Activated naive CD8-positive, alpha-beta T cell treated with anti-CD3 and anti-CD28 coated beads, Interleukin-2, amount 50 U/mL, for 24 hours (primary cell): ENCODE measurements at regions not wholly inside any gene's neighbourhood (a gene's known extent, or its start where the extent isn't known, plus 50 kb on each side); places are given as distances from the start of the nearest gene placed in this dataset.

Experiments used
- ATAC-seq: fragments of 150-1000 bp; cut with Tn5 transposase; one replicate; pipeline ENCODE4 v1.10.0; 2021
- DNase-seq: peaks from one replicate; pipeline ENCODE4 v3.0.0; 2021
- H3K27ac Mint-ChIP-seq: one replicate; pipeline ENCODE4 v1.8.0; 2021; ENCODE audit warnings: mild to moderate bottlenecking, mixed read lengths
- H3K27me3 Mint-ChIP-seq: one replicate; pipeline ENCODE4 v1.8.0; 2021; ENCODE audit warnings: mixed read lengths
- H3K36me3 Mint-ChIP-seq: one replicate; pipeline ENCODE4 v1.8.0; 2021; ENCODE audit warnings: low read depth, mixed read lengths
- H3K4me1 Mint-ChIP-seq: one replicate; pipeline ENCODE4 v1.8.0; 2021; ENCODE audit warnings: mixed read lengths
- H3K4me3 Mint-ChIP-seq: one replicate; pipeline ENCODE4 v1.8.0; 2021; ENCODE audit warnings: mild to moderate bottlenecking, moderate library complexity, mixed read lengths
- H3K9me3 Mint-ChIP-seq: one replicate; pipeline ENCODE4 v1.8.0; 2021; ENCODE audit warnings: mixed read lengths

DNA sequence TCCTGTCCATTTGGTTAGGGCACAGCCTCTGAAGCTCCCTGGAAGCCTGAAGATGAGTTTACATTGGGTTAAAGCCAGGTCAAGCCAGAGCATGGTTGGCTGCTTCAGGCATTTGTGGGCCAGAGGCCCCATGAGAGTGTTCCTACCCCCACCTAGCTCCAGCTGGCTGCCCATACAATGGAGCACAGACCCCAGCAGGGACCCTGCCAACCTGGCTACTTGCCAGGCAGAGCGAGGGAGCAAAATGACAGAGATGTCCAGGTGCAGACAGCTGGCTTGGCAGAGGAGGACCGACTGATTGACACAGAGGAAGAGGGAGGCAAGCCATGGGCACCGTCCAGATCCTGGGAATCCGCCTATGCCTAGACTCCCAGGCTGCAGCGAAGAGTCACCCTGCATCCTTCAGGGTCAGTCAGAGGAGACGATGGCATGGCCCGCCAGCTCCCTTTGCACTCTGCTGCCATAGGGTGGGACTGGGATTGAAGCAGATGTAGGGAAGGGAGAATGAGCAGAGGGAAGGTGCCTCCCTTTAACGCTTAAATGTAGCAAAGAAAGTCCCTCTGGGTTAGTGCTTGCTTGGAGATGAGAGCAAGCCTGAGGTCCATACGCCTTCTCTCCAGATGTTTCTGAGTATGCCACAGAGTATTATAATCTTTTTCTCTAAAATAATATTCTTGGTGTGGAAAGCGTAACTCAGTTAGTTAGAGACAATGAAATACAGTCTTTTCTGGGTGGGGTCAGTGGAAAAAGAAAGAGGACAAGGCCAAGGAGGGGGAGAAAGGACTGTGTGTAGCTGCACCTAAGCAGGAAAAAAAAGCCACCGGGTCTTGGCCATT lies 77.6 kb upstream of the FYN start:
- DNase-seq (no peak), ATAC-seq (no peak)
- Mint-ChIP-seq H3K4me3 (no peak overlapping the region), H3K4me1 (peaks cover 4% of the 10 kb centered on the region), H3K27me3 (no peaks in the 10 kb centered on the region), H3K36me3 (no peaks in the 10 kb centered on the region), H3K27ac (no peak overlapping the region), H3K9me3 (no peaks in the 10 kb centered on the region)

DNA sequence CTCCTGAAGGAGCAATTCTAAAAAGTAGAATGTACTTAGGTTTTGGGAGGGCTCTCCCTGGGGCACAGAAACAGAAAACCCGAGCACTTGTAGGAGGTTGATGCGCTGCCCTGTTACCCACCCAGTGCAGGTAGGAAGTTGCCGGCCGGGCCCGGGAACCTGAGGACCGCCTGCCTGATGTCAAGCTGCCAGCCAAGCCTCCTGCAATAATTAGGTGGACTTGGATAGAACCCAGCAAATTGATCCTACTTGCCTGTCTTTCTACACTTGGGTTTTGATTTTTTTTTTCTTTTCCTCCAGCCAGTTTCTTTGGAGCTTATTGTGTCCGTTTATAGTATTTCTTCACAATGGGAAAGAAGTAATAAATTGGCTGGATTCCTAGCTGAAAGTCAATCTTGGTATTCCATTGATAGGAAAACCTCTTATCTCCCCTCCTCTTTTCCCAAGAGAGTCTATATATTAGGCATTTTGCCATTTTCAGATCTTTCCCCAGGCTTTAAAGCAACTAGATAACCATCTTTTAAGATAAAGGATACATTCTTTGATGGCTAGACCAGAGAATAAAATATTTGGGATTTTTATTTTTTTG lies 78.3 kb upstream of the FYN start:
- H3K27ac Mint-ChIP-seq: no peak overlapping the region
- ATAC-seq (no peak), DNase-seq (no peak)
- peaks cover 4% of the 10 kb centered on the region for H3K4me1 Mint-ChIP-seq
- no peak overlapping the region for H3K4me3 Mint-ChIP-seq
- no peaks in the 10 kb centered on the region for H3K9me3 Mint-ChIP-seq
- no peaks in the 10 kb centered on the region for H3K36me3 Mint-ChIP-seq
- H3K27me3 Mint-ChIP-seq: no peaks in the 10 kb centered on the region

DNA sequence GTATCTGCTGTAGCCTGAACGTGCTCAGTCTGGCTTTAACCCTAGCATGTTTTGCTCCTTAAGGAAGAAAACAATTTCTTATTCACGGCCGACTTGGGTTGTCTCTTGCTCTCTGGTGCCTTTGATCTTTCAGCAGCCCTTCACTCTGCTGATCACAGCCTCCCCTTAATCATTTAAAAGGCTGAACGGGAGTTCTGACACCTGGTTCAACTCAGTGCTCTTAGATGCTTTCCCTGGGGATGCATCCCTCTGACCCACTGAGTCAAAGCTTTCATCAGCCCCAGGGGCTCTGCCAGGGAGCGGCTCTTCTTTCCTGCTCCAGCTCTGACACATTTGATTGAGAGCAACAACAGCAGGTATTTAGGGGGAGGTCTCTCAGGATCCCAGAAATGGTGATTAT lies 79.0 kb upstream of the FYN start:
- H3K27me3 Mint-ChIP-seq: no peaks in the 10 kb centered on the region
- no peaks in the 10 kb centered on the region for H3K9me3 Mint-ChIP-seq
- no peak for DNase-seq
- no peak for ATAC-seq
- no peak overlapping the region for H3K4me3 Mint-ChIP-seq
- no peak overlapping the region for H3K27ac Mint-ChIP-seq
- H3K4me1 Mint-ChIP-seq: peaks cover 4% of the 10 kb centered on the region
- H3K36me3 Mint-ChIP-seq: no peaks in the 10 kb centered on the region

DNA sequence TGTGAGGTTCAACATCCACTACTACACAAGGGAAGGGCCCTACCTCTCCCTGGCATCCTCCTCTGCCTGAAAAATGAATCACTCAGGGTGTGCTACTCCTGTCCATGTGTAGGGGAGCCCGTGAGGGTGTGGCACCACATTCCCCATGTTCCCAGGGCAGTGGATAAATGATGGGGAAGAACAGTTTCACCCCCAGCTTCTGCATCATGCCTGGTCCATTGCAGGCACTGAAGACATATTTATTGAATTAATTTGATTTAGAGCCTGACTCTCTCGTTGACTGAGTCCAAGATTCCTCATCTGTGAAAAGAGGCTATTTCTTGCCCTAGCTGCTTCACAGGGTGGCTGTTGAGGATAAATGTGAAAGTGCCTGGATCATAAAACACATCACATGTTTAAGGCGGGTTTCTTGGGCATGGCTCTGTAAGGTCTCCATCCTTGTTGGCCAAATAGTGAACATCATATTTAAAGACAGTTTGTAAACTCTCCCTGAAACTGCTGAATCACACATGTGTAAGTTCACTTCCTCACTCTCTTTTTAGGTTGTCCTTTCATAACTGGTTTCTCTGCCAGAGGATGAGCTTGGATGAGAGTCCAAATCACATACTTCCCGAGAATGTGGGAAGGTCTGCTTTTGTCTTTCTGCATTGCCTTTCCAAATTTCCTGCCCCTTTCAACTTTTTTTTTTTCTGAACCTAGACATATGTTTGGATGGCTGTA lies 79.7 kb upstream of the FYN start:
- Mint-ChIP-seq H3K27me3 (no peaks in the 10 kb centered on the region), H3K4me3 (no peak overlapping the region), H3K4me1 (peaks cover 4% of the 10 kb centered on the region), H3K27ac (no peak overlapping the region), H3K36me3 (no peaks in the 10 kb centered on the region), H3K9me3 (no peaks in the 10 kb centered on the region)
- ATAC-seq (no peak), DNase-seq (no peak)

DNA sequence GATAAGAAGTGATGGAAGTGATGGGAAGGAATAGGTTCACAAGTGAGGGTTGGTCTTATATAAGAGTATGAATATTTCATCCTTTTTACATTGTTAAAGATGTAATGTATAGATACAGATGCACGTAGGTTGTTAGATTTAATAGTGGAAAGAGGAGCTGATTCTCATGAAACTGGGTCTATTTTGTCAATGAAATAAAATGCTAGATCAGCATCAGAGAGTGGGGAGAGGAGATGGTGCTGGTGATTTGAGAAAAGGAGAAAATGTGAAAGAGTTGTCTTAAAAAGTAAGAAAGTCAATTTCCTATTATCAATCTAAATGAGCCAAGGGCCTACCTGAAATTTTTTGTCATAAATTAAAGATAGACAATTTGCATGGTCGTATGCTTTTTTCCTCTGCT lies 82.8 kb upstream of the FYN start:
- no peak overlapping the region for H3K27ac Mint-ChIP-seq
- no peak overlapping the region for H3K4me3 Mint-ChIP-seq
- no peaks in the 10 kb centered on the region for H3K9me3 Mint-ChIP-seq
- no peaks in the 10 kb centered on the region for H3K27me3 Mint-ChIP-seq
- peaks cover 7% of the 10 kb centered on the region for H3K4me1 Mint-ChIP-seq
- DNase-seq (no peak), ATAC-seq (no peak)
- no peaks in the 10 kb centered on the region for H3K36me3 Mint-ChIP-seq

DNA sequence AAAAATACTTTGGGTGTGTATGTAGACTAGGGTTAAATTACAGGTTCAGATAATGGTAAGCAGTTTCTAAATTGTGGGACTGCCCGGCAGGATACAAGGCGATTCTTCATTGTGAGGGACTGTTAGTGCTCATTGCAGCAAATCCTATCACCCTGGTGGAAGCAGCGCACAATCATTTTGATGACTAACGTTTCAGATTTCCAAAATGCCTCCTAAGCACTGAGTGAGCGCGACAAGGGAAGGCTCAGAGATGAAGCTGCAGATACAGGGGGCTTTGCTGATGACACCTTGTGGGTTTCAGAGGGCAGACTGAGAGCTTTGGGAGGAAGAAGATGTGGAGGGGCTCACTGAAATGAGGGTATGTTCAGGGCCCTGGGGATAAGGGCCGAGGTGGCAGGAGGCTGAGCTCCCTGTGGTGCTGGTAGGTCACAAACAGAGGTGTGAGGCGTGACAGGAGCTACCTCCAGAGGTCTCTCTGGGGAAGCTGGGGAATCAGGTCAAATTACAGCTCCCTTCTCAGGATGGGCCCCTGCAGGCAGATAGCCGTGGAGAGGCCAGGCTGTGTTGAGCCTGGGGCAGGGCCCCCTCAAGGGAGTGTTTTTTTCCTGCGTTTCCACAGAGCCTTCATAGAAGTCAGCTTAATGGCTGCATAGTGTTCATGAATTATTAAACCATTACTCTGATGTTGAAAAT lies 84.5 kb upstream of the FYN start:
- peaks cover 7% of the 10 kb centered on the region for H3K4me1 Mint-ChIP-seq
- no peak for DNase-seq

DNA sequence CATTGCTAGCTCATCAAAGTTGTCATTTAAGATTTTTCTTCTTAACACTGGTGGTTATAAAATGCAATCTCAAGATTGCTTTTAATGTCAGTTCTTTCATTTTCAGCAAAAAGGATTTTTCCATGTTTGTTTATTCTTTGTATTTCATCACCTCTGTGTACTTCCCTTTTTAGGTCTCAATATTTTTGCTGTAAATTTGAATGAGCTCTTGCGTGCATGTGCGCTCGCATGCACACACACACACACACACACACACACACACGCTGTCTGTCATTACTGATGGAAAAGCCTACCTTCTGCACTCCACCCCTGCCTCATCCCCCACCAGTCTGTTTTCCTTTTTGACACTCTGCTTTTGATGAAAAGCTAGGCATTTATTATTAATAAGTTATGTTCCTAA lies 85.3 kb upstream of the FYN start:
- no peak for ATAC-seq
- H3K4me3 Mint-ChIP-seq: no peak overlapping the region
- H3K27ac Mint-ChIP-seq: no peak overlapping the region

More for the DNA sequence above, 84.5 kb upstream of the FYN start:
- Mint-ChIP-seq H3K27me3 (no peaks in the 10 kb centered on the region), H3K27ac (no peak overlapping the region), H3K36me3 (no peaks in the 10 kb centered on the region), H3K9me3 (no peaks in the 10 kb centered on the region), H3K4me3 (no peak overlapping the region)
- ATAC-seq: no peak

DNA sequence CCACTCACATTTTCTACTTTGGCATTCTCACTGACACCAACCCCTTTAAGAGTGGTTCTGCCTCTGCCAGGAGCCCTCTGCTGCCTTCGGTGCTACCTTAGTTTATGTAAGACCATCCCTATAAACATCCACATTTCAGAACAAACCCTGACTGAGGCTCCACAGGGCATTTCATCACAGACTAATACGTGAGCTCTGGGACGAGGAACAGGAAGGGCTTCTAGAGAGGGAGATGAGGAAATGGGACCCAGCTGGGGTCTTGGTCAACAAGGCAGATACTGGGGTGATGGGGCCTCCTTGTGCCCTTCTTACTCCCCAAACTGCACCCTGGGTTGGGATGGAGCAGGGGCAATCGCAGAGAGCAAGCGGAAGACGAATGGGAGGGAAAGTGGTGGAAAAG lies 86.5 kb upstream of the FYN start:
- Mint-ChIP-seq H3K4me3 (no peak overlapping the region), H3K4me1 (peaks cover 3% of the 10 kb centered on the region), H3K27me3 (no peaks in the 10 kb centered on the region), H3K9me3 (no peaks in the 10 kb centered on the region), H3K36me3 (no peaks in the 10 kb centered on the region), H3K27ac (no peak overlapping the region)
- ATAC-seq (no peak), DNase-seq (no peak)

More for the DNA sequence above, 85.3 kb upstream of the FYN start:
- no peak for DNase-seq
- H3K4me1 Mint-ChIP-seq: peaks cover 3% of the 10 kb centered on the region
- H3K9me3 Mint-ChIP-seq: no peaks in the 10 kb centered on the region
- no peaks in the 10 kb centered on the region for H3K36me3 Mint-ChIP-seq
- H3K27me3 Mint-ChIP-seq: no peaks in the 10 kb centered on the region

DNA sequence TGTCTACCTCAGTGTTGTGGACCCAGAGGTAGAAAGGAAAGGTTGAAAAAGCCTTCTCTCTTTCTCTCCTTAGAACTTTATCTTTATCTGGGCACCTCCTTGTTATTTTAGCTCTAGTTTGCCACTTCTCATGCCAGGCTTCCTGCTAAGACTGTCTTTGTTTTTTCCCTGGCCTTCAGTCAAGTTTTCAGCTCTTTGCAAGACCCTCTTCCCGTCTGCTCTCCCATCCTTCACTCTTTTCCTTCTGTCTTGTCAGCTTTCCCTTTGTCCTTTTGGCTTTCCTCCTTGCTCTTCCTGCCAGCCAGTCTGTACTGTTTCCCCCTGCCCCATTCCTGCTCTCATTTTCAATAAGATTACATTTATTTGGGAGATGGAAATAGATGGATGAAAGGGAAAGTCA lies 86.8 kb upstream of the CCN6 start:
- no peak for DNase-seq

DNA sequence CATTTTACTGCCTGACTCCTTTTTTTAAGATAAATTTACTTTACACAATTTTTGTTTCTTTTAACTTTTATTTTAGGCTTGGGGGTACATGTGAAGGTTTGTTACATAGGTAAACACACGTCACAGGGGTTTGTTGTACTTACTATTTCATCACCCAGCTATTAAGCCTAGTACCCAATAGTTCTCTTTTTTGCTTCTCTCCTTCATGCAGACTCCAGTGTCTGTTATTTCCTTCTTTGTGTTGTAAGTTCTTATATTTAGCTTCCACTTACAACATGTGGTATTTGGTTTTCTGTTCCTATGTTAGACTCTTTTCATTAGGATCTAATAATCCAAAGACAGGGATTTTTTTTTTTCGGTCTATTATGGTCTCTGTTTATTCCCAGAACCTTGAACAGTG lies 83.5 kb upstream of the CCN6 start:
- Mint-ChIP-seq H3K36me3 (no peaks in the 10 kb centered on the region), H3K4me1 (peaks cover 44% of the 10 kb centered on the region), H3K9me3 (no peaks in the 10 kb centered on the region), H3K27ac (no peak overlapping the region), H3K4me3 (no peak overlapping the region), H3K27me3 (no peaks in the 10 kb centered on the region)
- no peak for DNase-seq
- ATAC-seq: no peak

More for the DNA sequence above, 86.8 kb upstream of the CCN6 start:
- no peaks in the 10 kb centered on the region for H3K36me3 Mint-ChIP-seq
- H3K27ac Mint-ChIP-seq: no peak overlapping the region
- H3K27me3 Mint-ChIP-seq: no peaks in the 10 kb centered on the region
- no peak for ATAC-seq
- H3K9me3 Mint-ChIP-seq: no peaks in the 10 kb centered on the region
- no peak overlapping the region for H3K4me3 Mint-ChIP-seq
- peaks cover 11% of the 10 kb centered on the region for H3K4me1 Mint-ChIP-seq

DNA sequence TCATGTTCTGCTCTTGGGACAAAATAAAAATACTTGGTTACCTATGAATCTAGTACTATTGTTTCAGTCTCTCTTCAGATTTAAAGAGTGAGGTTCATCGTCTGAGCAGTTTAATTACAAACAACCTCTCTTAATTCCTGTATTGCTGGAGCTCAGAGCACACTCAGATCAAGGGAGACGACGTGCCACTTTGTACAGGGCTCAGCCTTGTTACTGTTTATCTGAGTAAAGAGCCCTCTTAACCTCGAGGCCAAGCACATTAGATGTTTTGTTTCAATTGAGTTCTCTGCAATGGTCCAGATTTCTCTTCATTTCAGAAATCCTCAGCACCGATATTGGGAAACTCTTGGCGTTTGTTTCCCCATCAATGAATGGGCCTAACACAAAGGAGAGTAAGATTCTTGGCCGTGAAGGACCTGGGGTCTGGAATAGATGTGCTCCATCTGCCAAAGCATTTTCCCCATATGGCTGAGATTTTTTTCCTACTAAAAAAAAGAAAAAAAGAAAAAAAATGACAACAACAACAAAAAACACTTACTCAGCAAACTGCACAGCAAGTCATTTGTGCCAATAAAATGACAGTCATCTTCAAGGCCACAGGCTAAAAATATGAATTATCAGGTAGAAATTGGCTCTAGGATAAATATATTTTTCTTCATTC lies 82.6 kb upstream of the CCN6 start:
- no peak for ATAC-seq
- peaks cover 53% of the 10 kb centered on the region for H3K4me1 Mint-ChIP-seq
- no peaks in the 10 kb centered on the region for H3K9me3 Mint-ChIP-seq
- no peak overlapping the region for H3K27ac Mint-ChIP-seq
- H3K27me3 Mint-ChIP-seq: no peaks in the 10 kb centered on the region
- no peaks in the 10 kb centered on the region for H3K36me3 Mint-ChIP-seq
- H3K4me3 Mint-ChIP-seq: no peak overlapping the region
- no peak for DNase-seq

DNA sequence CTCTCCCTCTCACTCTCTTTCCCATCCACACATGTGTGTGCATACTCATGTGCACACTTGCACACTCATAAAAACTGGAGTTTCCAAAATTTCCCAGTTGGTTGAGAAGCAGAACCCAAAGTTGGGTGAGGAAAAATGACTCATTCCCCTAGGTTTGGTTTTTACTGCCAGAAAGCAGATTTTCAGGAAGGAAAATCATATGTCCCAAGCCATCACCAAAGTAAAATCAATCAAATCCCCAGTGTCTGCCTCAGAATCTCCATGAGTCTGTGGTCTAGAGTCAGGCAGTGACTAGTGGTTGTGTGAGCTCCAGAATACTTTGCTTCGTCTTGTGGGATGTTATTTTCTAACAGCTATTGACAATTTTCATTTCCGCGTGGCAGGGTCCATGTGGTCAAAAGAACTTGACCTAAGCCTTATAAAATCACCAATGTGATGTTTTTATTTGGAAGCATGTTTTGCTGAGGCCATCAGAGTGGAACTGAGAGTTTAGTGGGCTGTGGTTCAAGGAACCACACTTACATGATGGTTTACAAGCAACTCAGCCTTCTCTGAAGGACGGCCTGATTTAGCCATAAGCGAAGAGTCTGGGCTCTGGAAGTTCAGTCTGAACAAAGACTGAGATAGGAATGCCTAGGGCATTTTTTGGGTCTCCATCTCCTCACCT lies 81.9 kb upstream of the CCN6 start:
- Mint-ChIP-seq H3K36me3 (no peaks in the 10 kb centered on the region), H3K27ac (peak overlapping the region; percentile 60), H3K4me1 (peaks cover 60% of the 10 kb centered on the region), H3K9me3 (no peaks in the 10 kb centered on the region), H3K27me3 (no peaks in the 10 kb centered on the region), H3K4me3 (no peak overlapping the region)
- ATAC-seq (no peak), DNase-seq (no peak)

DNA sequence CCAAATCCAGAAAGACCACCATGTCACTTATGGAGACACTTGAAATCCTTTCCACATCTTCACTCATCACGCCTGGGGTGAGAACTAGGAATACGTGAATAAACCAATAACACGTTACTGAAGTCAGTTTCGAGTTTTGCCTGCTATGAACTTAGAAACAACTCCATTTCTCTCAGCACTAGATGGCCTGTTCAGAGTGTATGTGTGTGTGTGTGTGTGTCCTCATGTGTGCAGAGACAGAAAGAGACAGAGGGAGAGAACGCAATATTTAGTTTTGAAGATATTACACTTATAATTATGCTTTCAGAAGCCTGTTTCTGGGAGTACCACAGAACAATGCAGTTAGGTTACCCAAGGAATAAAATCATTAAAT lies 81.2 kb upstream of the CCN6 start:
- H3K9me3 Mint-ChIP-seq: no peaks in the 10 kb centered on the region
- peak overlapping the region; percentile 60 for H3K27ac Mint-ChIP-seq
- H3K4me1 Mint-ChIP-seq: peaks cover 67% of the 10 kb centered on the region
- DNase-seq: no peak
- H3K36me3 Mint-ChIP-seq: no peaks in the 10 kb centered on the region
- H3K27me3 Mint-ChIP-seq: no peaks in the 10 kb centered on the region
- H3K4me3 Mint-ChIP-seq: peak overlapping the region; percentile 52
- no peak for ATAC-seq
